ENCODE measurements at regions not wholly inside any gene's neighbourhood (a gene's known extent, or its start where the extent isn't known, plus 50 kb on each side); places are given as distances from the start of the nearest gene placed in this dataset.

GRCh38 chr13:44229371-44230030 is 144.1 kb upstream of the SERP2 start (continued):
- no peak for TF ChIP-seq E4F1 (IDR thresholded peaks at IDR 0.05; ENCODE audit: borderline replicate concordance, partially characterized antibody)

DNA sequence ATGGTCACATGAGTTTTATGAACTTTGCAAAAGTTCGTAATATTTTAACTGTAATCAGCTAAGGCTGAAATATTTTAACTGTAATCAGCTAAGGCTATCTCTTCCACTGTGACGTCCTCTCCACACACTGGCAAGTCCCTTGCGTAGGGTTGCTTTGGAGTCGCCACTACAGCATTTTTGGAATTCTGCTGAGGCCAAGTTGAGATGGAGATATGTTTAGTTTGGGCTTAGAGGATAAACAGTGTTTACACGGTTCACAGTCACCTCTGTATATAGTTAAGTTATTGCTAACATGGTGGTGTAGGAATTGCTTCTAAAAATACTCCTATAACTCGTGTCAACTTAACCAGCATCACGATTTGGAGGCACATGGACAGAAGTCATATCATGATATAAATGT is 143.6 kb upstream of the SERP2 start:
- intact Hi-C loops (cut with micrococcal nuclease; ENCODE audit: unreplicated experiment) (no loop called here), in situ Hi-C loops (cut with MboI) (no loop called here)
- Histone ChIP-seq H2AFZ (ENCODE audit: control insufficient read depth, low read depth, low read length) (no peak overlapping the region), H3K27me3 (replicated peaks in 1 of 2; ENCODE audit: control insufficient read depth in 2 of 2, insufficient read depth in 2 of 2, low read length in 1 of 2) (peaks cover 0 to 5% of the 10 kb centered on the region in 2 experiments; a peak in 2 of 4 replicates), H3K4me2 (ENCODE audit: control insufficient read depth, insufficient read depth) (no peak overlapping the region), H3K4me3 (no peak overlapping the region), H3K9me3 (replicated peaks; ENCODE audit: control insufficient read depth, insufficient read depth, low read length) (no peaks in the 10 kb centered on the region), H3K9ac (ENCODE audit: control insufficient read depth, insufficient read depth, low read length) (no peak overlapping the region), H3K79me2 (ENCODE audit: control insufficient read depth, insufficient read depth, low read length) (no peaks in the 10 kb centered on the region), H3K4me1 (ENCODE audit: control insufficient read depth, insufficient read depth, low read length) (no peaks in the 10 kb centered on the region), H3K36me3 (ENCODE audit: control insufficient read depth in 2 of 2, insufficient read depth in 2 of 2, low read length in 1 of 2) (no peaks in the 10 kb centered on the region), H4K20me1 (ENCODE audit: control insufficient read depth, insufficient read depth) (no peaks in the 10 kb centered on the region), H3K27ac (ENCODE audit: control insufficient read depth, insufficient read depth) (no peak overlapping the region)
- CTCF ChIA-PET, result no interaction called here
- POLR2A ChIA-PET, result no interaction called here
- SMC1A ChIA-PET (ENCODE audit: uncharacterized antibody, unreplicated experiment), result no interaction called here
- no TSS peak for BruUV-seq (replicated peaks)
- RAD21 ChIA-PET (ENCODE audit: unreplicated experiment), result no interaction called here
- DNase-seq (ENCODE audit: low read depth, low spot score) (no peak), FAIRE-seq (no peak), ATAC-seq (no peak)
- WGBS (ENCODE audit: insufficient coverage, insufficient replicate concordance, low lambda C conversion rate, missing lambda C conversion rate), result 40% methylated on average over 7 of the region's 7 CpGs
- TF ChIP-seq CUX1 (IDR thresholded peaks at IDR 0.05; ENCODE audit: insufficient replicate concordance, low read depth, low read length) (no peak), BCL11A (IDR thresholded peaks at IDR 0.05; ENCODE audit: low read depth, low read length) (no peak), ZNF687 (IDR thresholded peaks at IDR 0.05) (no peak), E2F4 (IDR thresholded peaks at IDR 0.05; ENCODE audit: low read depth, low read length) (no peak)

Measured in GM12878 (cell line).